ENCODE measurements at regions not wholly inside any gene's neighbourhood (a gene's known extent, or its start where the extent isn't known, plus 50 kb on each side); places are given as distances from the start of the nearest gene placed in this dataset.
A peak's percentile ranks its signal among the peaks of the same experiment; 100 is the strongest.
"Not testable (repeated sequence)": the region's sequence is repeated elsewhere in the genome, so short reads cannot be mapped to it uniquely, and the experiment has no call there.

- DNase-seq (ENCODE audit: low read depth) = no peak
Measured at GRCh38 chrX:110519501-110519900, 160.9 kb downstream of the RTL9 start.

DNA sequence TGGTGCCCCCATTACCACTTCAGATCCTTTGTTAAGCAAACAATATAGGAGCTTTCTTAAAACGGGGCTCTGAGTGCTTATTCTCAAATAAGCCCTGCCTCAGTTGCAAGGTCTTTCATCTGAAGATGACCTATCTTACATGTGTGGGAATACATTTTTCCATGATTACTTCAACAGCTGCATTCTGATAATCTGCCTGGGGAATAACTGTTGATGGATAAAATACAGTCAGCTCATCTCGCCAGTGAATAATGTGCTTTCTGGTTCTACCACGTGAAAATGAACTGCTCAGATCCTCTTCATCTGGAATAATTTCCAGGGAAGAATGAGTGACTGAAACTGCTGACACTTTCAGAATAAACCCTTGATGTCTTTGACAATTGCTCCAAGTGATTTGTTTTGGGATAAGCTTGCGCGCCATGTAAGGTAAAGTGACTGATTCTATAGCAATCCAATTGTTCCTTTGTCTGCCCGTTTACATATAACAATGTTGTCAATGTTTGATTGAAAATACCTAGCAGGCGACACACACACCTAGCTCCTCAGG, 161.3 kb downstream of the RTL9 start:
- DNase-seq (ENCODE audit: low read depth) = no peak

DNA sequence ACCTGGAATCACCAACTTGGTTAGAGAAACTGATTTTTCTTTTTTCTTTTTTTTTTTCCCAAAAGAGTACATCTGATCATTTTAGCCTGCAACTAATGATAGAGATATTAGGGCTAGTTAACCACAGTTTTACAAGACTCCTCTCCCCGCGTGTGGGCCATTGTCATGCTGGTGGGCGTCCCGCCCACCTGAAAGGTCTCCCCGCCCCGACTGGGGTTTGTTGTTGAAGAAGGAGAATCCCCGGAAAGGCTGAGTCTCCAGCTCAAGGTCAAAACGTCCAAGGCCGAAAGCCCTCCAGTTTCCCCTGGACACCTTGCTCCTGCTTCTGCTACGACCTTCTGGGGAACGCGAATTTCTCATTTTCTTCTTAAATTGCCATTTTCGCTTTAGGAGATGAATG, 162.0 kb downstream of the RTL9 start:
- not testable (repeated sequence) for DNase-seq (ENCODE audit: low read depth)

GRCh38 chrX:110531873-110532580, 173.4 kb downstream of the RTL9 start:
- DNase-seq (ENCODE audit: low read depth) = no peak

DNA sequence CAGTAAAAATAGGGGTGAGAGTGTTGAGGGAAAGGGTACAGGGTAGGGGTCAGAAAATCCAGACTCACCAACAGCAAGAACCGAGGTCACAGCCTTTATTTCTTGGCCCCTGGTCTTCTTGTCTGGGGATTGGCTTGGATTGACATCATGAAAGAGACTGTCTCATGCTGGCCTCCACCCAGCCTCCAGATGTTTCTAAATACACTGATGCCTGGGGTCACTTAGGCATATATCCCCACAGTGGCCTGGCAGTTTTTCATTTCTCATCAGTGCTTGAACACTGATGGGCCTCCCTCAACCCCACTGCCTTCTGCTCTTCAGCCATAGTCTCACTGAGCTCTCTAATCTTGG, 173.9 kb downstream of the RTL9 start:
- no peak for DNase-seq (ENCODE audit: low read depth)

DNA sequence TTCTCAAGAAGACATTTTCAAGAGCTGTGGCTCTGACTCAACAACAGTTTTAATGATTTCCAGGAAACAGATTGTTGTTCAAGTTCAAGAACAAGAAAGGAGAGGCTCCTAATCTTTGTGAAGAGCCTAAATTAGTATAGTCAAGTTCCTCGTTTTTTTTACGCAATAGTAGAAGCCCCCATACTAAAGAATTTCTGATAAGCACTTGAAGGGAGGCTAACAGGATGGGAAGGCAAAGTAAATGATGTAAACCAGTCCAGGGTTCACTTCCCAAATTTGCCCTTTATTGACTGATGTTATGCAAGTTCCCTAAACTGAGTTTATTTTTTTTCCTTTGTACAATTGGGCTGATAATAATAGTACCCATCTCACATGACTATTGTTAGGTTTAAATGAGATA, 178.2 kb downstream of the RTL9 start:
- no peak for DNase-seq (ENCODE audit: low read depth)

- no peak for DNase-seq (ENCODE audit: low read depth)
Measured at GRCh38 chrX:110541266-110541665, 182.6 kb downstream of the RTL9 start.

GRCh38 chrX:110550854-110551253, 192.2 kb downstream of the RTL9 start:
- not testable (repeated sequence) for DNase-seq (ENCODE audit: low read depth)

GRCh38 chrX:110557864-110558263, 199.2 kb downstream of the RTL9 start:
- DNase-seq (ENCODE audit: low read depth) = no peak

DNA sequence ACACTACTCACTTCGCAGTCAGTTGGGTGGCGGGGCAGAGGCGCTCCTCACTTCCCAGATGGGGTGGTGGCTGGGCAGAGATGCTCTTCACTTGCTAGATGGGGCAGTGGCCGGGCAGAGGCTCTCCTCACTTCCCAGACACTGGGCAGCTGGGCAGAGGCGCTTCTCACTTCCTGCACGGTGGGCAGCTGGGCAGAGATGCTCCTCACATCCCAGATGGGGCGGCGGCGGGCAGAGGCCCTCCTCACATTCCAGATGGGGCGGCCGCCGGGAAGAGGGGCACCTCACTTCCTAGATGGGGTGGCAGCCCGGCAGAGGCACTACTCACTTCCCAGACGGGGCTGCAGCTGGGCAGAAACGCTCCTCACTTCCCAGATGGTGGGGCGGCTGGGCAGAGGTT, 199.8 kb downstream of the RTL9 start:
- no peak for DNase-seq (ENCODE audit: low read depth)

DNA sequence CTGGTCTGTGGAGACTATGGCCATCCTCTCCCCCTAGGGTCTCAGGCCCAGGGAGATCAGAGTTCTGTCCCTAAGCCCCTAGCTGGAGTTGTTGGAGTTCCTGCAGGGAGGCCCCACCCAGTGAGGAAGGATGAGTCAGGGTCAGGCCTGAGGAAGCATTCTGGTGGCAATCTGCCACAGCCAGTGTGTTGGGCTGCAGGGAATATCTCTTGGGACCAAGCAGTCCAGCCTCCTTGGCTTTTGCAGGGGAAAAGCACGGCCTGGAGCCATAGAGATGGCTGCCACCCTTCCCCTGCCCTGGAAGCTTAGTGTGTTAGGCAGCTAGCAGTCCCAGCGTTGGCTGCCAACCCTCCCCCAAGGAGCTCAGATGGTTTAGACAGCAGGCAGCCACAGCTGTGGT, 202.4 kb downstream of the RTL9 start:
- peak; percentile 35 for DNase-seq (ENCODE audit: low read depth)

DNA sequence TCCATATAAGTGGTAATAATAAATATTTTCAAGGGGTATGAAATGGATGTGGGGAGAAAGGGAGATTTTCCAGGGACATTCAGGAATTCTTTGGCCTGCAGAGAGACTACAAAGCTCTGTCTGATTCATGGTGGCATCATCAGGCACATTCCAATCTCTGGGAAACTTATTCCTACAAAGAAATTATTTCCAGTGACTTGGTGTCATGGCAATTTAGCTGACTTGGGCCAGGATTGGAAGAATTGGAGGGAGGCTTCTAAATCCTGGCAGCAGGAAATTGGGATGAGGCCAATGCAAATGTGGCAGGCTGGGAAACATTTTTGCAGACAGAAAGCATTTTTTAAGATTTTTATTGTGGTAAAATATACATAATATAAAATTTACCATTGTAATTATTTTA, 204.6 kb downstream of the RTL9 start:
- peak; percentile 51 for DNase-seq (ENCODE audit: low read depth)

GRCh38 chrX:110568441-110568840, 209.8 kb downstream of the RTL9 start:
- DNase-seq (ENCODE audit: low read depth) = no peak

DNA sequence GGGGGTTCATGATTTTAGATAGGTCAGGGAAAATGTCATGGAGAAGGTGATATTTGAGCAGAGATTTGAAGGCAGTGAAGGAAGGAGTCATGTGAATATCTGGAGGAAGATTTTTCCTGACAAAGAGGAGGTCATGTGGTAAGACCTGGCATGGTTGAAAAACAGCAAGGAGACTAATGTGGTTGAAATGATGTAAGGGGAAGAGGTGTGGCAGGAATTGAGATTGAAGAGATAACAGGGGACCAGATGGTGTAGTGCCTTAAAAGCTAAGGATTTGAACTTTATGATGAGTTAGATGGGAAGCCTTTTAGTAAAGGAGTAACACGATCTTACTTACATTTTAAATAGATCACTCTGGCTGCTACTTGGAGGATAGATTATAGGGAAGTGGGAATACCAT, 210.9 kb downstream of the RTL9 start:
- no peak for DNase-seq (ENCODE audit: low read depth)

DNA sequence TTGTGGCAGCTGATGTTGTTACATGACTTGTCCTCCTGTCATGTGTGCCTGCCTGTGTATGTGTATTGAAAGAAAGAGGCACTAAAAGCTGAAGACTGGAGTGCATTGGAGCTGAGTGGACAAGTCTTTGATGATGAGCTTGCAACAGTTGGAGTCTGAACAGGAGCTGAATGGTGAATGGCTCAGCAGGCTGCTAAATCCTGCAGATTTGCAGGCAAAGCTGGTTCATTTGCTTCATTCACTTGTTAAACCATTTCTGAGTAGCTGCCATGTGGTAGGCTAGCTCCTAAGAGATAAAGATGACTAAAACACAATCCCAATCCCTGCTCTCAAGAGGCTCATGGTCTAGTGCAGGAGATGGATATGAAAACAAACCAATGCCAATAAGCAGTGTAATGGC, 217.3 kb downstream of the CHRDL1 start:
- DNase-seq (ENCODE audit: low read depth) = no peak

GRCh38 chrX:110584083-110584482, 211.5 kb downstream of the CHRDL1 start:
- no peak for DNase-seq (ENCODE audit: low read depth)

- DNase-seq (ENCODE audit: low read depth) = no peak
Measured at GRCh38 chrX:110588164-110588563, 207.5 kb downstream of the CHRDL1 start.

GRCh38 chrX:110588853-110589252, 206.8 kb downstream of the CHRDL1 start:
- no peak for DNase-seq (ENCODE audit: low read depth)

GRCh38 chrX:110600745-110601310, 194.8 kb downstream of the CHRDL1 start:
- no peak for DNase-seq (ENCODE audit: low read depth)

GRCh38 chrX:110614596-110614995, 181.0 kb downstream of the CHRDL1 start:
- no peak for DNase-seq (ENCODE audit: low read depth)

Measured in GM04503 (cell line).